ENCODE measurements at regions not wholly inside any gene's neighbourhood (a gene's known extent, or its start where the extent isn't known, plus 50 kb on each side); places are given as distances from the start of the nearest gene placed in this dataset.

GRCh38 chr2:239535413-239536144, 134.8 kb upstream of the HDAC4 start:
- in situ Hi-C loops (cut with HindIII; ENCODE audit: low pct_unique_long_range_greater_than_20kb, low sequenced_read_pairs) = no loop called here
- DNase-seq (ENCODE audit: low read depth in 1 of 2, low spot score in 1 of 2) = no peak
- TF ChIP-seq JUND (IDR thresholded peaks at IDR 0.05; ENCODE audit: low read depth) = no peak

GRCh38 chr2:239534581-239535412, 134.0 kb upstream of the HDAC4 start:
- no peak for TF ChIP-seq JUND (IDR thresholded peaks at IDR 0.05; ENCODE audit: low read depth)
- DNase-seq (ENCODE audit: low read depth in 1 of 2, low spot score in 1 of 2) = no peak
- in situ Hi-C loops (cut with HindIII; ENCODE audit: low pct_unique_long_range_greater_than_20kb, low sequenced_read_pairs) = no loop called here

GRCh38 chr2:239533569-239534316, 132.9 kb upstream of the HDAC4 start:
- TF ChIP-seq JUND (IDR thresholded peaks at IDR 0.05; ENCODE audit: low read depth) = no peak
- in situ Hi-C loops (cut with HindIII; ENCODE audit: low pct_unique_long_range_greater_than_20kb, low sequenced_read_pairs) = no loop called here
- no peak for DNase-seq (ENCODE audit: low read depth in 1 of 2, low spot score in 1 of 2)

GRCh38 chr2:239532859-239533258, 132.0 kb upstream of the HDAC4 start:
- no peak for DNase-seq (ENCODE audit: low read depth in 1 of 2, low spot score in 1 of 2)
- TF ChIP-seq JUND (IDR thresholded peaks at IDR 0.05; ENCODE audit: low read depth) = no peak
- in situ Hi-C loops (cut with HindIII; ENCODE audit: low pct_unique_long_range_greater_than_20kb, low sequenced_read_pairs) = no loop called here

- TF ChIP-seq JUND (IDR thresholded peaks at IDR 0.05; ENCODE audit: low read depth) = no peak
- no peak for DNase-seq (ENCODE audit: low read depth in 1 of 2, low spot score in 1 of 2)
- in situ Hi-C loops (cut with HindIII; ENCODE audit: low pct_unique_long_range_greater_than_20kb, low sequenced_read_pairs) = no loop called here
These were observed 131.4 kb upstream of the HDAC4 start for GRCh38 chr2:239532250-239532649.

DNA sequence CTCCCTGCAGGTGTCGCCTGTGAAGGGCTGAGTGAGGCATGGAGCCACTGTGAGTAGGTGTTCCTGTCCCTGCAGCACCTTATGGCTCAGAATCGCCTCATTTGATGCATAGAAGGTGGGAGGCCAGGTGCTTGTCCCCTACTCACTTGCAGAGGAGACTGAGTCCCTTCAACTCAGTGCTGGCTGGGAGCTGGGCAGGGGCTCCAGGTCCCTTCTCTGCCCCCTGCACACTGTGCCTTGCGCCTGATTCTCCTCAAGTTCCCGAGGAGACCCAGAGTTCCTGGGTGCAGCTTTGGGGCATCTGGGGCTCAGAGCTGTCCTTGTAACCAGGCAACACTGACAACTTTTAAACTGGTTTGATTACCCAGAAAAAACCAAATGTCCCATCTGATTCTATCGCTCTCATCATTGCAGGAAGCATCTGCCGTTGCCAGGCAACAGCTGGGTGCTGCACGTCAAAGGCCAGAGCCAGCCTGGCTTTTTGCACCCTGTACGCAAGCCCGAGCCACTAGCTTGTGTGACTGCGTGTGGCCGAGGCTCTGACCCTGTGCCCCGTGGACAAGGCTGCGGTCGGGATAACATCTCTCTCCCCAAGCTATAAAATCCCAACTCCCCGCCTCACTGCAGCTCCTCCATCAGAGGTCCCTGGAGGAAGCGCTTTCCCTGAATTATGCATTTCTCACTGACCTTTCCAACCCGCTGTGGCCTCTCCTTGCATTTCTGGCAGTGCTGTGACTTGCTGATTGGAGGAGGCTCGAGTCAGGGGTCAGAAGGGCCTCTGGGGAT, 130.8 kb upstream of the HDAC4 start:
- in situ Hi-C loops (cut with HindIII; ENCODE audit: low pct_unique_long_range_greater_than_20kb, low sequenced_read_pairs) = no loop called here
- no peak for TF ChIP-seq JUND (IDR thresholded peaks at IDR 0.05; ENCODE audit: low read depth)
- DNase-seq (ENCODE audit: low read depth in 1 of 2, low spot score in 1 of 2) = no peak

DNA sequence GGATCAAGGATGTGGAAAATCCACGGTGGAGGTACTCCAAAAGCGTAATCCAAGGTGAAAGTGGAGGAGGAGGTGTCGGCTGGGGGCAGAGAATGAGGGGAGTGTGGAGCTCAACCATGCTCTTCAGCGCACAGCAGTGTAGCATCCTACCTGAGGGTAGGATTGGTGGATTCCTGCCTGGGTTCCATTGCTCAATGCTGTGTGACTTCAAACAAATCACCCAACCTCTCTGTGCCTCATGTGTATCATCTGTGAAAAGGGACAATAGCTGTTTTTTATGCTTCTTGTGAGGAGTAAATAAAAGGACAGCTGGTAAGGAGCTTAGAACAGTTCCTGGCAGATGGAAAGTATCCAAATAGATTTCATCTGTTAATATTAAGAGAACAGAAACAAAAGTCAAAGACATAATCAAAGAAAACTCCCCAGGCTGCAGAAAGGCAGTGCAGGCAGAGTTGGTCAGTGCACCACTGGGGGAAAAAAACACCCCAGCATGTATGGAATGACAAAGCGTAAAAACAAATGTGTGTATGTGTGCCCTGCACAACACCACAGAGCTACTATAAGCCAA, 130.0 kb upstream of the HDAC4 start:
- in situ Hi-C loops (cut with HindIII; ENCODE audit: low pct_unique_long_range_greater_than_20kb, low sequenced_read_pairs) = no loop called here
- no peak for TF ChIP-seq JUND (IDR thresholded peaks at IDR 0.05; ENCODE audit: low read depth)
- no peak for DNase-seq (ENCODE audit: low read depth in 1 of 2, low spot score in 1 of 2)

DNA sequence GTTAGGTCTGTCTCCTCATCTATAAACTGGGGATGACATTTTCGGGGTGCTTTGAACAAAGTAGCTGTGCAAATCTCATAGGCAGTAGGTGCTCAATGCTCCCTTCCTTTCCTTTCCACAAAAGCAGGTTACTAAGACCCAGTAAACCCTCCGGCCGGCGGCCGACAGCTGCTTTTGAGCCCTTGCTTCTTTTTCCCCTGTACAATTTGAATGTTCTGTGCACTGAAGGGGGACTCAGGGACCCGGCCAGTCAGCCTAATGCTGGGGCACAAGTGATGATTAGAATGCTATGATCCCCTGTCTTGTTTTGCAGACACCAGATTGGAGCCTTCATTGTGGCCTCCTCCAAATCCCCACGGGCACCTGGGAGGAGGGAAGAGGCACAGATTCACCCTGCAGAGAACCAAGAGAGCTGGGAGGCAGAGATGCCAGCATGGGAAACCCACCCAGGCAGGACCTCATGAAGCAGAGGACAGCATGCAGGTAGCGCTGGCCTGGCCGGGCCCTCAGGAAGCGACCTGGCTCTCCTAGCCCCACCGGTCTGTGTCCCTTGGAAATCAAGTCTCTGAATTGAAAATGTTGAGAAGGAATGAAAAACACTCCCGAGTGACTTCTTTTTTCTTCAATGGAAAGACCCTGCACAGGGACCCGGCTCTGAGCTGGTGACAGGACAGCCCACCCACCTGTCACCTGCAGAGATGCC, 128.6 kb upstream of the HDAC4 start:
- in situ Hi-C loops (cut with HindIII; ENCODE audit: low pct_unique_long_range_greater_than_20kb, low sequenced_read_pairs) = no loop called here
- DNase-seq (ENCODE audit: low read depth in 1 of 2, low spot score in 1 of 2) = no peak

DNA sequence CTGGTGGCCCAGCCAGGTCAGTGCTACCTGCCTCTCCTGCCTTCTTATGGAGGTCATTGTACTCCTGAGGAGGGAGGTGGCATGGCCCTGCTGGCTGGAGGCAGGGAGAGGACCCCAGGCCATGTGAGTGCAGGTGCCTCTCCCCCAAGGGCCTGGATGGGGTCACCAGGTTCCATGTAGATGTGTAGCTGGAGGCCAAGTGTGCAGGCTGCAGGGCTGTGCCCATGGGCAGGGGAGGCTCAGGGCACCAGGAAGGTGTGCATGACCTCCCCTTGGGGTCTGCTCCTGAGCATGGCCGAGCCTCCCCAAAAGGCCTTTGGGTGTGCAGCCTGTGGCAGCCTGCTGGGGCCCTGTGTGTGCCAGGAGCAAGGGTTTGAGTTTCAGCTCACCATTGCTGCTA, 128.1 kb upstream of the HDAC4 start:
- no peak for DNase-seq (ENCODE audit: low read depth in 1 of 2, low spot score in 1 of 2)
- TF ChIP-seq JUND (IDR thresholded peaks at IDR 0.05; ENCODE audit: low read depth) = no peak
- in situ Hi-C loops (cut with HindIII; ENCODE audit: low pct_unique_long_range_greater_than_20kb, low sequenced_read_pairs) = no loop called here

More for the DNA sequence above, 128.6 kb upstream of the HDAC4 start:
- TF ChIP-seq JUND (IDR thresholded peaks at IDR 0.05; ENCODE audit: low read depth) = no peak

DNA sequence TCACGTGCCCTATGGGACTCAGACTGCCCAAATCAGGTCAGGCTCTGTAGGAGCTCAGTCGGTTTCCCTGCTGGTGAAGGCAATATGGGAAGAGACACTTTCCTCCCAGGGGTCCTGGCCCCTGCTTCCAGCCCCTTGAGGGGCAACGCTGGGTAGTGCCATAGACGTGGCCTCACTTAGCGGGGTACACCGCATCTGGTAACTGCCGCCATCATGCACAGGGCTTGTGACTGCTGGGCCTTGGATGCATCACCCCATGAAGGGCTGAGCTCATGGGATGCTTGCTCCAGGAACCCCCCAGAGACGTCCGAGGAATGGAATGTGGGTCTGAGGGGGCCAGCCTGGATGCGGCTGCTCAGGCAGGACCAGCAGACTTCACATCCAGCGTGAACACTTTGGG, 127.3 kb upstream of the HDAC4 start:
- no peak for DNase-seq (ENCODE audit: low read depth in 1 of 2, low spot score in 1 of 2)
- no peak for TF ChIP-seq JUND (IDR thresholded peaks at IDR 0.05; ENCODE audit: low read depth)
- in situ Hi-C loops (cut with HindIII; ENCODE audit: low pct_unique_long_range_greater_than_20kb, low sequenced_read_pairs) = no loop called here

- in situ Hi-C loops (cut with HindIII; ENCODE audit: low pct_unique_long_range_greater_than_20kb, low sequenced_read_pairs) = no loop called here
- TF ChIP-seq JUND (IDR thresholded peaks at IDR 0.05; ENCODE audit: low read depth) = no peak
- no peak for DNase-seq (ENCODE audit: low read depth in 1 of 2, low spot score in 1 of 2)
These were observed 126.0 kb upstream of the HDAC4 start for GRCh38 chr2:239526666-239527415.
